ENCODE measurements at regions not wholly inside any gene's neighbourhood (a gene's known extent, or its start where the extent isn't known, plus 50 kb on each side); places are given as distances from the start of the nearest gene placed in this dataset.

GRCh38 chr5:17719592-17719991, 85.3 kb downstream of the TAF11L14 start:
- no TSS peak for BruUV-seq (replicated peaks)
- intact Hi-C loops (cut with micrococcal nuclease), result no loop called here
- Histone ChIP-seq H3K27me3 (ENCODE audit: control insufficient read depth in 2 of 2, insufficient read depth in 2 of 2, low read length in 2 of 2) (no peaks in the 10 kb centered on the region), H4K20me1 (replicated peaks; ENCODE audit: control insufficient read depth, insufficient read depth, low read length) (no peaks in the 10 kb centered on the region), H3K27ac (ENCODE audit: extremely low read depth, low read depth, low read length) (no peak overlapping the region), H3K36me3 (ENCODE audit: control insufficient read depth, insufficient read depth, low read length) (no peaks in the 10 kb centered on the region), H2AFZ (ENCODE audit: low read depth, low read length) (no peak overlapping the region), H3K4me1 (replicated peaks in 1 of 2; ENCODE audit: control insufficient read depth in 2 of 2, insufficient read depth in 2 of 2, low read length in 2 of 2) (no peaks in the 10 kb centered on the region), H3K9me3 (replicated peaks; ENCODE audit: control insufficient read depth, insufficient read depth, low read depth, low read length) (no peaks in the 10 kb centered on the region; the same call in 1 of the 2 replicates), H3K79me2 (ENCODE audit: control insufficient read depth, insufficient read depth, low read length) (no peaks in the 10 kb centered on the region), H3K9ac (ENCODE audit: insufficient read depth in 1 of 2, low read depth in 2 of 2, low read length in 2 of 2) (no peak overlapping the region), H3K4me3 (no peak overlapping the region), H3K4me2 (ENCODE audit: insufficient read depth, low read length) (no peak overlapping the region), H3K9me1 (ENCODE audit: control insufficient read depth, insufficient read depth, low read length) (no peaks in the 10 kb centered on the region)
- in situ Hi-C loops (cut with MboI), result no loop called here
- CTCF ChIA-PET (ENCODE audit: low intra/inter-chr PET ratio), result no interaction called here
- no peak for TF ChIP-seq NUFIP1 (IDR thresholded peaks at IDR 0.05; ENCODE audit: partially characterized antibody)
- TF ChIP-seq SNRNP70 (optimal IDR thresholded peaks at IDR 0.05; ENCODE audit: low read depth, low read length), result no peak
- TF ChIP-seq NR2C1 (IDR thresholded peaks at IDR 0.05), result no peak
- TF ChIP-seq NR2C1 (tag; IDR thresholded peaks at IDR 0.05), result no peak
- peak; percentile 63 for TF ChIP-seq NFIC (IDR thresholded peaks at IDR 0.05)
- no peak for TF ChIP-seq GTF3C2 (IDR thresholded peaks at IDR 0.05; ENCODE audit: borderline replicate concordance, extremely low read depth, insufficient read length)
- TF ChIP-seq ZNF253 (CRISPR knock-in tag; conservative IDR thresholded peaks at IDR 0.05), result no peak
- TF ChIP-seq NFIX (CRISPR knock-in tag; IDR thresholded peaks at IDR 0.05; ENCODE audit: low read depth), result 0 out of 2 replicates have a peak, but pooled peaks have one; percentile 34
- no peak for TF ChIP-seq U2AF2 (optimal IDR thresholded peaks at IDR 0.05; ENCODE audit: low read depth, low read length)
- TF ChIP-seq GTF2B (IDR thresholded peaks at IDR 0.05; ENCODE audit: extremely low read depth, insufficient read length), result no peak
- TF ChIP-seq L3MBTL2 (IDR thresholded peaks at IDR 0.05), result no peak
- POLR2A ChIA-PET, result no interaction called here
- no peak for DNase-seq (ENCODE audit: extremely low read depth in 1 of 4, low spot score in 3 of 4)
- no peak for ATAC-seq
- 3% methylated on average over 9 of the region's 9 CpGs for WGBS (ENCODE audit: insufficient coverage, low coverage, missing lambda C conversion rate)
- FAIRE-seq, result no peak
